ENCODE measurements at regions not wholly inside any gene's neighbourhood (a gene's known extent, or its start where the extent isn't known, plus 50 kb on each side); places are given as distances from the start of the nearest gene placed in this dataset.

GRCh38 chr6:85971238-85971637 is 328.6 kb upstream of the SYNCRIP start:
- Histone ChIP-seq H4K20me1 (ENCODE audit: insufficient read depth) (no peaks in the 10 kb centered on the region), H3K4me3 (IDR thresholded peaks at IDR 0.05; ENCODE audit: insufficient read depth, low read depth, low read length) (no peak overlapping the region), H3K4me1 (ENCODE audit: low read depth, poor library complexity, severe bottlenecking) (no peaks in the 10 kb centered on the region), H3K27ac (no peak overlapping the region), H3K9ac (no peak overlapping the region), H3K79me2 (ENCODE audit: insufficient read depth, low read depth) (no peaks in the 10 kb centered on the region), H3K4me2 (no peak overlapping the region), H3K36me3 (ENCODE audit: insufficient read depth) (no peaks in the 10 kb centered on the region), H2AFZ (ENCODE audit: low read depth) (no peak overlapping the region), H3K27me3 (ENCODE audit: insufficient read depth, low read depth) (no peaks in the 10 kb centered on the region)
- TF ChIP-seq CTCF (conservative IDR thresholded peaks at IDR 0.05; ENCODE audit: low read depth, low read length): no peak

DNA sequence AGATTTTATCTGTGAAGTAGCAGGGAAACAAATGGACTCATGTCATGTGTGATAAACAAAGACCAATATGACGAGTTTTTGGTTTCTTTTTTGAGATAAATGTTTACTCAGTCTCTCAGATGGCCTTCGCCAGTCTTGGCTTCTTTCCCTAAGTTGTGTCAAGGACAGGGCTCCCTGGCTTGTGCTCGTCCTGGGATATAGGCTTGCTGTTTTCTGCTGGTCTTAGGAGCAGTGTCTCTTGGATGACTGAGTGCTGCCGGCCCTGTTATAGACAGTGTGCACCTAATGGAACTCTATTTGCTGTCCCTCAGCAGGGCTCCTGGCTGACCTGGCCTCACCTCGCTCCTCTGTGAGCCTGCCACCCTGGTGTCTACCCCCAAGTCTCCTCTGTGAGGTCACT is 324.1 kb upstream of the SYNCRIP start:
- Histone ChIP-seq H3K9ac (no peak overlapping the region), H3K79me2 (ENCODE audit: insufficient read depth, low read depth) (no peaks in the 10 kb centered on the region), H3K4me2 (no peak overlapping the region), H3K4me3 (IDR thresholded peaks at IDR 0.05; ENCODE audit: insufficient read depth, low read depth, low read length) (no peak overlapping the region), H3K36me3 (ENCODE audit: insufficient read depth) (no peaks in the 10 kb centered on the region), H3K27me3 (ENCODE audit: insufficient read depth, low read depth) (no peaks in the 10 kb centered on the region), H3K27ac (no peak overlapping the region), H2AFZ (ENCODE audit: low read depth) (no peak overlapping the region), H3K4me1 (ENCODE audit: low read depth, poor library complexity, severe bottlenecking) (no peaks in the 10 kb centered on the region), H4K20me1 (ENCODE audit: insufficient read depth) (no peaks in the 10 kb centered on the region)
- TF ChIP-seq CTCF (conservative IDR thresholded peaks at IDR 0.05; ENCODE audit: low read depth, low read length): no peak

GRCh38 chr6:85961746-85962145 is 319.1 kb upstream of the SYNCRIP start:
- Histone ChIP-seq H4K20me1 (ENCODE audit: insufficient read depth) (no peaks in the 10 kb centered on the region), H3K79me2 (ENCODE audit: insufficient read depth, low read depth) (no peaks in the 10 kb centered on the region), H3K4me1 (ENCODE audit: low read depth, poor library complexity, severe bottlenecking) (no peaks in the 10 kb centered on the region), H3K27ac (no peak overlapping the region), H3K4me3 (IDR thresholded peaks at IDR 0.05; ENCODE audit: insufficient read depth, low read depth, low read length) (no peak overlapping the region), H2AFZ (ENCODE audit: low read depth) (no peak overlapping the region), H3K36me3 (ENCODE audit: insufficient read depth) (no peaks in the 10 kb centered on the region), H3K4me2 (no peak overlapping the region), H3K27me3 (ENCODE audit: insufficient read depth, low read depth) (no peaks in the 10 kb centered on the region), H3K9ac (no peak overlapping the region)
- no peak for TF ChIP-seq CTCF (conservative IDR thresholded peaks at IDR 0.05; ENCODE audit: low read depth, low read length)

GRCh38 chr6:85961125-85961524 is 318.4 kb upstream of the SYNCRIP start:
- no peak overlapping the region for H3K4me3 ChIP-seq (IDR thresholded peaks at IDR 0.05; ENCODE audit: insufficient read depth, low read depth, low read length)
- H3K36me3 ChIP-seq (ENCODE audit: insufficient read depth): no peaks in the 10 kb centered on the region
- H3K27me3 ChIP-seq (ENCODE audit: insufficient read depth, low read depth): no peaks in the 10 kb centered on the region
- H3K9ac ChIP-seq: no peak overlapping the region
- TF ChIP-seq CTCF (conservative IDR thresholded peaks at IDR 0.05; ENCODE audit: low read depth, low read length): no peak
- no peaks in the 10 kb centered on the region for H4K20me1 ChIP-seq (ENCODE audit: insufficient read depth)
- H3K4me1 ChIP-seq (ENCODE audit: low read depth, poor library complexity, severe bottlenecking): no peaks in the 10 kb centered on the region
- H3K79me2 ChIP-seq (ENCODE audit: insufficient read depth, low read depth): no peaks in the 10 kb centered on the region
- no peak overlapping the region for H2AFZ ChIP-seq (ENCODE audit: low read depth)
- H3K27ac ChIP-seq: no peak overlapping the region
- H3K4me2 ChIP-seq: no peak overlapping the region

- Histone ChIP-seq H3K79me2 (ENCODE audit: insufficient read depth, low read depth) (no peaks in the 10 kb centered on the region), H3K4me3 (IDR thresholded peaks at IDR 0.05; ENCODE audit: insufficient read depth, low read depth, low read length) (no peak overlapping the region), H3K4me1 (ENCODE audit: low read depth, poor library complexity, severe bottlenecking) (no peaks in the 10 kb centered on the region), H2AFZ (ENCODE audit: low read depth) (no peak overlapping the region), H3K9ac (no peak overlapping the region), H3K27ac (no peak overlapping the region), H3K27me3 (ENCODE audit: insufficient read depth, low read depth) (no peaks in the 10 kb centered on the region), H3K4me2 (no peak overlapping the region), H3K36me3 (ENCODE audit: insufficient read depth) (no peaks in the 10 kb centered on the region), H4K20me1 (ENCODE audit: insufficient read depth) (no peaks in the 10 kb centered on the region)
- no peak for TF ChIP-seq CTCF (conservative IDR thresholded peaks at IDR 0.05; ENCODE audit: low read depth, low read length)
Observed at GRCh38 chr6:85948481-85948880, 305.8 kb upstream of the SYNCRIP start.

Measured in KMS-11 (cell line).